ENCODE measurements at regions not wholly inside any gene's neighbourhood (a gene's known extent, or its start where the extent isn't known, plus 50 kb on each side); places are given as distances from the start of the nearest gene placed in this dataset.

- TF ChIP-seq, protein P1, sequence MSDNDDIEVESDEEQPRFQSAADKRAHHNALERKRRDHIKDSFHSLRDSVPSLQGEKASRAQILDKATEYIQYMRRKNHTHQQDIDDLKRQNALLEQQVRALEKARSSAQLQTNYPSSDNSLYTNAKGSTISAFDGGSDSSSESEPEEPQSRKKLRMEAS (IDR thresholded peaks at IDR 0.05; ENCODE audit: low read depth, low read length), result no peak
- no peak for TF ChIP-seq POLR2A (IDR thresholded peaks at IDR 0.05; ENCODE audit: extremely low read depth, insufficient read length)
- TF ChIP-seq, protein P2, sequence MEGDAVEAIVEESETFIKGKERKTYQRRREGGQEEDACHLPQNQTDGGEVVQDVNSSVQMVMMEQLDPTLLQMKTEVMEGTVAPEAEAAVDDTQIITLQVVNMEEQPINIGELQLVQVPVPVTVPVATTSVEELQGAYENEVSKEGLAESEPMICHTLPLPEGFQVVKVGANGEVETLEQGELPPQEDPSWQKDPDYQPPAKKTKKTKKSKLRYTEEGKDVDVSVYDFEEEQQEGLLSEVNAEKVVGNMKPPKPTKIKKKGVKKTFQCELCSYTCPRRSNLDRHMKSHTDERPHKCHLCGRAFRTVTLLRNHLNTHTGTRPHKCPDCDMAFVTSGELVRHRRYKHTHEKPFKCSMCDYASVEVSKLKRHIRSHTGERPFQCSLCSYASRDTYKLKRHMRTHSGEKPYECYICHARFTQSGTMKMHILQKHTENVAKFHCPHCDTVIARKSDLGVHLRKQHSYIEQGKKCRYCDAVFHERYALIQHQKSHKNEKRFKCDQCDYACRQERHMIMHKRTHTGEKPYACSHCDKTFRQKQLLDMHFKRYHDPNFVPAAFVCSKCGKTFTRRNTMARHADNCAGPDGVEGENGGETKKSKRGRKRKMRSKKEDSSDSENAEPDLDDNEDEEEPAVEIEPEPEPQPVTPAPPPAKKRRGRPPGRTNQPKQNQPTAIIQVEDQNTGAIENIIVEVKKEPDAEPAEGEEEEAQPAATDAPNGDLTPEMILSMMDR (IDR thresholded peaks at IDR 0.05; ENCODE audit: low read depth, low read length), result no peak
These were observed 922.2 kb upstream of the POU3F4 start for GRCh38 chrX:82585868-82586267.
